Peyer's patch (tissue), 4 donors: ENCODE measurements at regions not wholly inside any gene's neighbourhood (a gene's known extent, or its start where the extent isn't known, plus 50 kb on each side); places are given as distances from the start of the nearest gene placed in this dataset.

Experiments used
- POLR2A ChIP-seq, 2 donors: fragments of 450-650 bp; IDR thresholded peaks; one replicate each; pipeline ENCODE4 v1.5.1; 2017; ENCODE audit warnings: antibody characterized with exemption in 2 of 2, mild to moderate bottlenecking in 2 of 2, moderate library complexity in 2 of 2
- TF ChIP-seq, protein P1 (sequence below), 6 experiments: fragments of 450-650 bp in 4 of 6; fragments of 200-600 bp in 2 of 6; sonication (generic) in 1 of 6; IDR thresholded peaks; one replicate each; pipeline ENCODE4 v1.5.1; 2017 to 2019; ENCODE audit warnings: antibody characterized with exemption in 6 of 6, mild to moderate bottlenecking in 3 of 6, moderate library complexity in 1 of 6

- TF ChIP-seq, protein P1, sequence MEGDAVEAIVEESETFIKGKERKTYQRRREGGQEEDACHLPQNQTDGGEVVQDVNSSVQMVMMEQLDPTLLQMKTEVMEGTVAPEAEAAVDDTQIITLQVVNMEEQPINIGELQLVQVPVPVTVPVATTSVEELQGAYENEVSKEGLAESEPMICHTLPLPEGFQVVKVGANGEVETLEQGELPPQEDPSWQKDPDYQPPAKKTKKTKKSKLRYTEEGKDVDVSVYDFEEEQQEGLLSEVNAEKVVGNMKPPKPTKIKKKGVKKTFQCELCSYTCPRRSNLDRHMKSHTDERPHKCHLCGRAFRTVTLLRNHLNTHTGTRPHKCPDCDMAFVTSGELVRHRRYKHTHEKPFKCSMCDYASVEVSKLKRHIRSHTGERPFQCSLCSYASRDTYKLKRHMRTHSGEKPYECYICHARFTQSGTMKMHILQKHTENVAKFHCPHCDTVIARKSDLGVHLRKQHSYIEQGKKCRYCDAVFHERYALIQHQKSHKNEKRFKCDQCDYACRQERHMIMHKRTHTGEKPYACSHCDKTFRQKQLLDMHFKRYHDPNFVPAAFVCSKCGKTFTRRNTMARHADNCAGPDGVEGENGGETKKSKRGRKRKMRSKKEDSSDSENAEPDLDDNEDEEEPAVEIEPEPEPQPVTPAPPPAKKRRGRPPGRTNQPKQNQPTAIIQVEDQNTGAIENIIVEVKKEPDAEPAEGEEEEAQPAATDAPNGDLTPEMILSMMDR (IDR thresholded peaks at IDR 0.05), result no peak
- TF ChIP-seq POLR2A (IDR thresholded peaks at IDR 0.05), result no peak
These were observed 388.2 kb upstream of the AKR1E2 start for GRCh38 chr10:4437791-4438190.
